WERI-Rb-1 (cell line): ENCODE measurements at regions not wholly inside any gene's neighbourhood (a gene's known extent, or its start where the extent isn't known, plus 50 kb on each side); places are given as distances from the start of the nearest gene placed in this dataset.
A peak's percentile ranks its signal among the peaks of the same experiment; 100 is the strongest.

ENCODE experiments used
- DNase-seq: peaks from one replicate; pipeline ENCODE4 v3.0.0-alpha.2; 2020
- H3K27ac ChIP-seq: fragments of 250-450 bp; sonication (Bioruptor Pico); 2 replicates; pipeline ENCODE4 v1.5.1; 2020; ENCODE audit warnings: mild to moderate bottlenecking, moderate library complexity
- H3K27me3 ChIP-seq: fragments of 250-450 bp; sonication (Bioruptor Pico); 2 replicates; pipeline ENCODE4 v1.5.1; 2021; ENCODE audit warnings: mild to moderate bottlenecking, low read depth, moderate library complexity; ENCODE audit not compliant: insufficient read depth, severe bottlenecking
- H3K36me3 ChIP-seq: fragments of 250-450 bp; sonication (Bioruptor Pico); 2 replicates; pipeline ENCODE4 v1.5.1; 2020; ENCODE audit warnings: mild to moderate bottlenecking, moderate library complexity
- H3K4me3 ChIP-seq: 2 replicates; pipeline ENCODE4 v1.5.1; 2011; ENCODE audit warnings: low read depth, mild to moderate bottlenecking, control low read depth, low read length
- H3K9me3 ChIP-seq: fragments of 250-450 bp; sonication (Bioruptor Pico); 2 replicates; pipeline ENCODE4 v1.5.1; 2021; ENCODE audit warnings: mild to moderate bottlenecking, moderate library complexity; ENCODE audit not compliant: severe bottlenecking
- CTCF ChIP-seq: IDR thresholded peaks from 2 replicates; pipeline ENCODE4 v1.5.1; 2011; ENCODE audit warnings: low read depth, mild to moderate bottlenecking, control low read depth, inconsistent platforms, low read length

- Histone ChIP-seq H3K27me3 (no peaks in the 10 kb centered on the region), H3K4me3 (no peak overlapping the region), H3K36me3 (no peaks in the 10 kb centered on the region), H3K27ac (no peak overlapping the region), H3K9me3 (peaks cover 2% of the 10 kb centered on the region)
- DNase-seq: no peak
- TF ChIP-seq CTCF: no peak
Observed at GRCh38 chr16:66121466-66121865, 245.0 kb upstream of the CDH5 start.

GRCh38 chr16:66120656-66121055, 245.8 kb upstream of the CDH5 start:
- no peak for DNase-seq
- TF ChIP-seq CTCF: no peak
- H3K27me3 ChIP-seq: no peaks in the 10 kb centered on the region
- peaks cover 3% of the 10 kb centered on the region for H3K9me3 ChIP-seq
- H3K27ac ChIP-seq: no peak overlapping the region
- H3K36me3 ChIP-seq: no peaks in the 10 kb centered on the region
- no peak overlapping the region for H3K4me3 ChIP-seq

GRCh38 chr16:66116163-66117002, 250.1 kb upstream of the CDH5 start:
- DNase-seq: no peak
- H3K4me3 ChIP-seq: no peak overlapping the region
- H3K36me3 ChIP-seq: no peaks in the 10 kb centered on the region
- H3K27me3 ChIP-seq: no peaks in the 10 kb centered on the region
- peaks cover 4% of the 10 kb centered on the region for H3K9me3 ChIP-seq
- no peak for TF ChIP-seq CTCF
- H3K27ac ChIP-seq: no peak overlapping the region

- Histone ChIP-seq H3K4me3 (no peak overlapping the region), H3K36me3 (no peaks in the 10 kb centered on the region), H3K27me3 (no peaks in the 10 kb centered on the region), H3K9me3 (peaks cover 2% of the 10 kb centered on the region), H3K27ac (no peak overlapping the region)
- DNase-seq: peak; percentile 36
- TF ChIP-seq CTCF: peak; percentile 46; the same call in 1 of the 2 replicates
Observed at GRCh38 chr16:66115373-66115772, 251.1 kb upstream of the CDH5 start.

GRCh38 chr16:66113223-66113622, 253.3 kb upstream of the CDH5 start:
- H3K36me3 ChIP-seq: no peaks in the 10 kb centered on the region
- no peak for TF ChIP-seq CTCF
- H3K4me3 ChIP-seq: no peak overlapping the region
- peaks cover 2% of the 10 kb centered on the region for H3K9me3 ChIP-seq
- no peak for DNase-seq
- H3K27me3 ChIP-seq: no peaks in the 10 kb centered on the region
- no peak overlapping the region for H3K27ac ChIP-seq

- Histone ChIP-seq H3K27me3 (no peaks in the 10 kb centered on the region), H3K9me3 (no peaks in the 10 kb centered on the region), H3K27ac (no peak overlapping the region), H3K36me3 (no peaks in the 10 kb centered on the region), H3K4me3 (no peak overlapping the region)
- DNase-seq: no peak
- TF ChIP-seq CTCF: no peak
Observed at GRCh38 chr16:66109677-66110076, 256.8 kb upstream of the CDH5 start.
